ENCODE measurements at regions not wholly inside any gene's neighbourhood (a gene's known extent, or its start where the extent isn't known, plus 50 kb on each side); places are given as distances from the start of the nearest gene placed in this dataset.

- Histone ChIP-seq H3K79me2 (ENCODE audit: insufficient read depth, low read length) (no peaks in the 10 kb centered on the region), H3K36me3 (ENCODE audit: insufficient read depth, low read length) (no peaks in the 10 kb centered on the region), H4K20me1 (ENCODE audit: insufficient read depth, low read length) (no peaks in the 10 kb centered on the region), H3K4me1 (ENCODE audit: insufficient read depth, low read length) (no peaks in the 10 kb centered on the region), H3K27me3 (ENCODE audit: insufficient read depth, low read length) (no peaks in the 10 kb centered on the region), H3K4me2 (ENCODE audit: low read length) (no peak overlapping the region), H2AFZ (ENCODE audit: low read depth, low read length) (no peak overlapping the region), H3K9me3 (ENCODE audit: insufficient read depth, low read depth, low read length) (no peaks in the 10 kb centered on the region), H3K4me3 (ENCODE audit: insufficient read depth, low read depth, low read length) (no peak overlapping the region), H3K9ac (ENCODE audit: low read length) (no peak overlapping the region), H3K27ac (ENCODE audit: low read depth, low read length) (no peak overlapping the region)
- no peak overlapping the region for H3K27ac Mint-ChIP-seq (ENCODE audit: unreplicated experiment)
- DNase-seq (ENCODE audit: low read depth) (no peak), FAIRE-seq (no peak)
- no peaks in the 10 kb centered on the region for H3K9me3 Mint-ChIP-seq (ENCODE audit: unreplicated experiment)
- H3K4me1 Mint-ChIP-seq (ENCODE audit: low read depth, unreplicated experiment), result peaks cover 6% of the 10 kb centered on the region
- no peaks in the 10 kb centered on the region for H3K36me3 Mint-ChIP-seq (ENCODE audit: low read depth, unreplicated experiment)
- TF ChIP-seq EZH2 (IDR thresholded peaks at IDR 0.05; ENCODE audit: insufficient read depth, low read length) (no peak), CTCF (IDR thresholded peaks at IDR 0.05; ENCODE audit: insufficient read depth, low read depth, low read length) (no peak)
- H3K4me3 Mint-ChIP-seq (ENCODE audit: unreplicated experiment), result no peak overlapping the region
- no peaks in the 10 kb centered on the region for H3K27me3 Mint-ChIP-seq (ENCODE audit: low read depth, unreplicated experiment)
Measured at GRCh38 chr13:33467556-33467955, 182.0 kb upstream of the STARD13 start.

GRCh38 chr13:33471204-33471603 lies 185.6 kb upstream of the STARD13 start:
- H3K27ac Mint-ChIP-seq (ENCODE audit: unreplicated experiment), result no peak overlapping the region
- H3K4me3 Mint-ChIP-seq (ENCODE audit: unreplicated experiment), result no peak overlapping the region
- Histone ChIP-seq H3K4me3 (ENCODE audit: insufficient read depth, low read depth, low read length) (no peak overlapping the region), H4K20me1 (ENCODE audit: insufficient read depth, low read length) (no peaks in the 10 kb centered on the region), H3K9me3 (ENCODE audit: insufficient read depth, low read depth, low read length) (no peaks in the 10 kb centered on the region), H3K4me2 (ENCODE audit: low read length) (no peak overlapping the region), H3K27ac (ENCODE audit: low read depth, low read length) (no peak overlapping the region), H3K4me1 (ENCODE audit: insufficient read depth, low read length) (no peaks in the 10 kb centered on the region), H3K9ac (ENCODE audit: low read length) (no peak overlapping the region), H3K36me3 (ENCODE audit: insufficient read depth, low read length) (no peaks in the 10 kb centered on the region), H3K79me2 (ENCODE audit: insufficient read depth, low read length) (no peaks in the 10 kb centered on the region), H2AFZ (ENCODE audit: low read depth, low read length) (no peak overlapping the region), H3K27me3 (ENCODE audit: insufficient read depth, low read length) (no peaks in the 10 kb centered on the region)
- H3K36me3 Mint-ChIP-seq (ENCODE audit: low read depth, unreplicated experiment), result no peaks in the 10 kb centered on the region
- peaks cover 2% of the 10 kb centered on the region for H3K9me3 Mint-ChIP-seq (ENCODE audit: unreplicated experiment)
- no peaks in the 10 kb centered on the region for H3K27me3 Mint-ChIP-seq (ENCODE audit: low read depth, unreplicated experiment)
- FAIRE-seq (no peak), DNase-seq (ENCODE audit: low read depth) (no peak)
- peaks cover 2% of the 10 kb centered on the region for H3K4me1 Mint-ChIP-seq (ENCODE audit: low read depth, unreplicated experiment)
- no peak for TF ChIP-seq EZH2 (IDR thresholded peaks at IDR 0.05; ENCODE audit: insufficient read depth, low read length)
- TF ChIP-seq CTCF (IDR thresholded peaks at IDR 0.05; ENCODE audit: insufficient read depth, low read depth, low read length), result no peak

GRCh38 chr13:33472446-33472845 lies 186.9 kb upstream of the STARD13 start:
- FAIRE-seq, result no peak
- peaks cover 2% of the 10 kb centered on the region for H3K36me3 Mint-ChIP-seq (ENCODE audit: low read depth, unreplicated experiment)
- Histone ChIP-seq H3K79me2 (ENCODE audit: insufficient read depth, low read length) (no peaks in the 10 kb centered on the region), H3K9ac (ENCODE audit: low read length) (no peak overlapping the region), H4K20me1 (ENCODE audit: insufficient read depth, low read length) (no peaks in the 10 kb centered on the region), H3K4me3 (ENCODE audit: insufficient read depth, low read depth, low read length) (no peak overlapping the region), H3K9me3 (ENCODE audit: insufficient read depth, low read depth, low read length) (peaks cover 3% of the 10 kb centered on the region), H3K27me3 (ENCODE audit: insufficient read depth, low read length) (no peaks in the 10 kb centered on the region), H2AFZ (ENCODE audit: low read depth, low read length) (no peak overlapping the region), H3K4me2 (ENCODE audit: low read length) (no peak overlapping the region), H3K4me1 (ENCODE audit: insufficient read depth, low read length) (no peaks in the 10 kb centered on the region), H3K27ac (ENCODE audit: low read depth, low read length) (no peak overlapping the region), H3K36me3 (ENCODE audit: insufficient read depth, low read length) (no peaks in the 10 kb centered on the region)
- no peaks in the 10 kb centered on the region for H3K4me1 Mint-ChIP-seq (ENCODE audit: low read depth, unreplicated experiment)
- DNase-seq (ENCODE audit: low read depth), result peak; percentile 45
- no peaks in the 10 kb centered on the region for H3K27me3 Mint-ChIP-seq (ENCODE audit: low read depth, unreplicated experiment)
- H3K4me3 Mint-ChIP-seq (ENCODE audit: unreplicated experiment), result no peak overlapping the region
- no peak for TF ChIP-seq CTCF (IDR thresholded peaks at IDR 0.05; ENCODE audit: insufficient read depth, low read depth, low read length)
- TF ChIP-seq EZH2 (IDR thresholded peaks at IDR 0.05; ENCODE audit: insufficient read depth, low read length), result no peak
- peaks cover 4% of the 10 kb centered on the region for H3K9me3 Mint-ChIP-seq (ENCODE audit: unreplicated experiment)
- H3K27ac Mint-ChIP-seq (ENCODE audit: unreplicated experiment), result no peak overlapping the region
